Endothelial cell of umbilical vein (primary cell): ENCODE measurements at regions not wholly inside any gene's neighbourhood (a gene's known extent, or its start where the extent isn't known, plus 50 kb on each side); places are given as distances from the start of the nearest gene placed in this dataset.

Source experiments
- BruUV-seq: library from RNA; stranded (reverse); fragments of 400-500 nt; replicated peaks from 2 replicates; lab custom pipeline; 2021; lab: Mats Ljungman, UMichigan
- CTCF ChIA-PET: fragments of 300-600, 350-600 bp; sonication (Branson Sonifier 250); formaldehyde crosslinking; loops from one replicate; lab custom pipeline; 2021; ENCODE audit warnings: antibody characterized with exemption, inconsistent platforms; lab: Charles Lee
- POLR2A ChIA-PET: fragments of 300-600, 350-600 bp; sonication (Branson Sonifier 250); formaldehyde crosslinking; loops from one replicate; lab custom pipeline; 2021; ENCODE audit warnings: antibody characterized with exemption, inconsistent platforms; lab: Charles Lee
- DNase-seq: peaks from one replicate; pipeline ENCODE4 v3.0.0-alpha.2; 2011; ENCODE audit warnings: low read depth, low spot score
- FAIRE-seq: peaks from 2 replicates; lab custom pipeline; 2011; peaks lifted over from hg19 to GRCh38; lab: Jason Lieb, UNC
- H2AFZ ChIP-seq: 2 replicates; pipeline ENCODE4 v1.6.0; 2012; ENCODE audit warnings: low read depth, low read length, control low read depth, inconsistent platforms
- H3K27ac ChIP-seq: 2 replicates; pipeline ENCODE4 v1.5.1; 2011; ENCODE audit warnings: low read depth, mild to moderate bottlenecking, control low read depth, low read length, moderate library complexity; ENCODE audit not compliant: insufficient read depth
- H3K27me3 ChIP-seq, 2 experiments: 2 replicates each; pipeline versions ENCODE4 v1.6.0 to v1.6.1; 2011; ENCODE audit warnings: low read length in 2 of 2, mixed read lengths in 1 of 2; ENCODE audit not compliant: control insufficient read depth in 2 of 2, insufficient read depth in 2 of 2
- H3K36me3 ChIP-seq, 2 experiments: 2 replicates in 1 of 2; 3 replicates in 1 of 2; pipeline ENCODE4 v1.5.1; 2011; ENCODE audit warnings: low read length in 2 of 2, mild to moderate bottlenecking in 1 of 2, moderate library complexity in 1 of 2; ENCODE audit not compliant: control insufficient read depth in 2 of 2, insufficient read depth in 2 of 2; ENCODE audit errors: extremely low read depth in 1 of 2
- H3K4me1 ChIP-seq: 3 replicates; pipeline ENCODE4 v1.5.1; 2011; ENCODE audit warnings: mild to moderate bottlenecking, low read length; ENCODE audit not compliant: control insufficient read depth, insufficient read depth; ENCODE audit errors: extremely low read depth
- H3K4me2 ChIP-seq: 2 replicates; pipeline ENCODE4 v1.6.1; 2011; ENCODE audit warnings: low read length, control low read depth, mixed read lengths; ENCODE audit not compliant: insufficient read depth
- H3K4me3 ChIP-seq, 3 experiments: fragments of 200-600 bp in 1 of 3; sonication (generic), shearing (Covaris generic) in 1 of 3; replicated peaks in 1 of 3; 2 replicates each; pipeline ENCODE4 v1.5.1; 2011 to 2016; ENCODE audit warnings: control low read depth in 3 of 3, low read length in 3 of 3, mild to moderate bottlenecking in 2 of 3, inconsistent platforms in 1 of 3, low read depth in 1 of 3, moderate library complexity in 1 of 3; ENCODE audit not compliant: insufficient read depth in 1 of 3
- H3K79me2 ChIP-seq: 2 replicates; pipeline ENCODE4 v1.6.0; 2012; ENCODE audit warnings: low read length, inconsistent platforms; ENCODE audit not compliant: control insufficient read depth, insufficient read depth
- H3K9ac ChIP-seq: replicated peaks from 2 replicates; pipeline ENCODE3; 2011; ENCODE audit warnings: low read length, control low read depth; ENCODE audit not compliant: insufficient read depth; ENCODE audit errors: extremely low read depth
- H3K9me1 ChIP-seq: replicated peaks from 3 replicates; pipeline ENCODE4 v1.6.0; 2011; ENCODE audit warnings: mild to moderate bottlenecking, low read length; ENCODE audit not compliant: control insufficient read depth, insufficient read depth; ENCODE audit errors: extremely low read depth
- H3K9me3 ChIP-seq: replicated peaks from 2 replicates; pipeline ENCODE4 v1.5.1; 2012; ENCODE audit warnings: low read length, inconsistent platforms; ENCODE audit not compliant: control insufficient read depth, insufficient read depth
- H4K20me1 ChIP-seq: replicated peaks from 2 replicates; pipeline ENCODE3; 2011; ENCODE audit warnings: mild to moderate bottlenecking, low read length; ENCODE audit not compliant: control insufficient read depth, insufficient read depth; ENCODE audit errors: extremely low read depth
- EZH2 ChIP-seq: IDR thresholded peaks from 2 replicates; pipeline ENCODE4 v1.6.1; 2012; ENCODE audit warnings: borderline replicate concordance, low read depth, mild to moderate bottlenecking, moderate library complexity, low read length, inconsistent platforms; ENCODE audit not compliant: severe bottlenecking
- FOS ChIP-seq: IDR thresholded peaks from 2 replicates; pipeline ENCODE4 v1.6.1; 2011; ENCODE audit warnings: mild to moderate bottlenecking, low read length, moderate library complexity, borderline replicate concordance; ENCODE audit not compliant: insufficient read depth
- GATA2 ChIP-seq: IDR thresholded peaks from 2 replicates; pipeline ENCODE4 v1.7.0; 2011; ENCODE audit warnings: low read depth, mild to moderate bottlenecking, moderate library complexity, mixed read lengths, low read length; ENCODE audit not compliant: insufficient read length, insufficient read depth
- JUN ChIP-seq: IDR thresholded peaks from 2 replicates; pipeline ENCODE4 v1.6.1; 2011; ENCODE audit warnings: borderline replicate concordance, low read depth; ENCODE audit not compliant: insufficient read length, insufficient read depth
- MYC ChIP-seq: IDR thresholded peaks from one replicate; pipeline ENCODE4 v1.6.1; 2011; ENCODE audit warnings: mild to moderate bottlenecking, low read depth, low read length
- POLR2A ChIP-seq: IDR thresholded peaks from 2 replicates; pipeline ENCODE4 v1.6.1; 2012; ENCODE audit warnings: low read depth, mild to moderate bottlenecking, control low read depth, low read length
- POLR2AphosphoS5 ChIP-seq: IDR thresholded peaks from 2 replicates; pipeline ENCODE4 v1.6.1; 2012; ENCODE audit warnings: low read depth, mild to moderate bottlenecking, control low read depth, low read length, moderate library complexity; ENCODE audit not compliant: insufficient read depth
- dilution Hi-C: fragments of 300-500 bp; cut with MboI; formaldehyde crosslinking; loops from one replicate; pipeline ENCODE4 v1.15.0; 2019; ENCODE audit warnings: low sequenced_read_pairs; ENCODE audit not compliant: extremely low pct_ligation_motif_present
- intact Hi-C: fragments of 100-400 bp; cut with micrococcal nuclease; formaldehyde crosslinking; loops from one replicate; pipeline ENCODE4 v1.10.0; 2022
- TF ChIP-seq, protein P1 (sequence below), 2 donors: IDR thresholded peaks; 1 replicate in 1 of 2; 2 replicates in 1 of 2; pipeline ENCODE4 v1.5.1; 2011; ENCODE audit warnings: low read length in 2 of 2, mild to moderate bottlenecking in 2 of 2, moderate library complexity in 2 of 2, control low read depth in 1 of 2, inconsistent platforms in 1 of 2, low read depth in 1 of 2; ENCODE audit not compliant: insufficient read depth in 1 of 2; ENCODE audit errors: extremely low read depth in 1 of 2
- TF ChIP-seq, protein P2 (sequence below): IDR thresholded peaks from 2 replicates; pipeline ENCODE4 v1.6.1; 2011; ENCODE audit not compliant: insufficient read depth, insufficient read length

DNA sequence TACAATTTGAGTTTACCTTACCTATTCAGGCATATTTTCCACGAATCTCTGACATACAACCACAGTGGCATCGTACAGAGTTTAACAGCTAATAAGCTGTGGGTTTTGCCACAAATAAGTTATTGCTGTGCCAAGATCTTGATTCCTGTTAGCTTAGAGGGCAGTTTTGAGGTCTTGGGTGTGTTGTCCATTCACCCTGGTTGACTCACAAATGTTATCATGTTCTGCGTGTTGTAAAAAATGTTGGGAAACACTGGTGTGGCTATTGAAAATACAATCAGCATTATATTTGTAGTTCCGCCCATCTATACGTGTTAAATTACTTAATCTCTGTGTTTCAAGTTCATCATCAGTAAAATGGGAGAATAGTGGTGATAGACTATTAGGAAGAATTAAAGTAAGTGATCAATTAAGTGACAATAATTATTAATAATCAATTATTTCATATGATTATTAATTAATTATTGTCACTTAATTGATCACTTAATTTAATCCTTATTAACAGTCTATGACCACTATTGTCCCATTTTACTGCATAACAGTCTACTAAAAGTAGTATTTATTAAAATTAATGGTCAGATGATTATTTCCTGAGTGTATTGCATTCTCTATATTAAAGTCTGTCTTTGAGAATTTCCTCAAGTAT, 96.3 kb downstream of the TMA16 start:
- H2AFZ ChIP-seq: no peak overlapping the region
- H3K36me3 ChIP-seq: no peaks in the 10 kb centered on the region
- dilution Hi-C loops (no loop called here), intact Hi-C loops (no loop called here)
- no peaks in the 10 kb centered on the region for H3K27me3 ChIP-seq
- TF ChIP-seq, protein P1, sequence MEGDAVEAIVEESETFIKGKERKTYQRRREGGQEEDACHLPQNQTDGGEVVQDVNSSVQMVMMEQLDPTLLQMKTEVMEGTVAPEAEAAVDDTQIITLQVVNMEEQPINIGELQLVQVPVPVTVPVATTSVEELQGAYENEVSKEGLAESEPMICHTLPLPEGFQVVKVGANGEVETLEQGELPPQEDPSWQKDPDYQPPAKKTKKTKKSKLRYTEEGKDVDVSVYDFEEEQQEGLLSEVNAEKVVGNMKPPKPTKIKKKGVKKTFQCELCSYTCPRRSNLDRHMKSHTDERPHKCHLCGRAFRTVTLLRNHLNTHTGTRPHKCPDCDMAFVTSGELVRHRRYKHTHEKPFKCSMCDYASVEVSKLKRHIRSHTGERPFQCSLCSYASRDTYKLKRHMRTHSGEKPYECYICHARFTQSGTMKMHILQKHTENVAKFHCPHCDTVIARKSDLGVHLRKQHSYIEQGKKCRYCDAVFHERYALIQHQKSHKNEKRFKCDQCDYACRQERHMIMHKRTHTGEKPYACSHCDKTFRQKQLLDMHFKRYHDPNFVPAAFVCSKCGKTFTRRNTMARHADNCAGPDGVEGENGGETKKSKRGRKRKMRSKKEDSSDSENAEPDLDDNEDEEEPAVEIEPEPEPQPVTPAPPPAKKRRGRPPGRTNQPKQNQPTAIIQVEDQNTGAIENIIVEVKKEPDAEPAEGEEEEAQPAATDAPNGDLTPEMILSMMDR (IDR thresholded peaks at IDR 0.05; ENCODE audit: extremely low read depth in 1 of 2, insufficient read depth in 1 of 2, low read depth in 1 of 2, low read length in 2 of 2): no peak
- TF ChIP-seq MYC: no peak
- TF ChIP-seq, protein P2, sequence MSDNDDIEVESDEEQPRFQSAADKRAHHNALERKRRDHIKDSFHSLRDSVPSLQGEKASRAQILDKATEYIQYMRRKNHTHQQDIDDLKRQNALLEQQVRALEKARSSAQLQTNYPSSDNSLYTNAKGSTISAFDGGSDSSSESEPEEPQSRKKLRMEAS: no peak
- TF ChIP-seq JUN: no peak
- TF ChIP-seq FOS: no peak
- no peak for TF ChIP-seq EZH2
- TF ChIP-seq POLR2A: no peak
- no peak for TF ChIP-seq GATA2
- no peak for TF ChIP-seq POLR2AphosphoS5
- BruUV-seq: no TSS peak
- H4K20me1 ChIP-seq: no peaks in the 10 kb centered on the region
- no peak overlapping the region for H3K9ac ChIP-seq
- no peak overlapping the region for H3K27ac ChIP-seq
- DNase-seq (no peak), FAIRE-seq (no peak)
- POLR2A ChIA-PET: no interaction called here
- CTCF ChIA-PET: no interaction called here
- H3K4me2 ChIP-seq: no peak overlapping the region
- no peaks in the 10 kb centered on the region for H3K79me2 ChIP-seq
- H3K9me3 ChIP-seq: no peaks in the 10 kb centered on the region
- no peaks in the 10 kb centered on the region for H3K4me1 ChIP-seq
- no peaks in the 10 kb centered on the region for H3K9me1 ChIP-seq
- H3K4me3 ChIP-seq: no peak overlapping the region
